ENCODE measurements at regions not wholly inside any gene's neighbourhood (a gene's known extent, or its start where the extent isn't known, plus 50 kb on each side); places are given as distances from the start of the nearest gene placed in this dataset.

DNA sequence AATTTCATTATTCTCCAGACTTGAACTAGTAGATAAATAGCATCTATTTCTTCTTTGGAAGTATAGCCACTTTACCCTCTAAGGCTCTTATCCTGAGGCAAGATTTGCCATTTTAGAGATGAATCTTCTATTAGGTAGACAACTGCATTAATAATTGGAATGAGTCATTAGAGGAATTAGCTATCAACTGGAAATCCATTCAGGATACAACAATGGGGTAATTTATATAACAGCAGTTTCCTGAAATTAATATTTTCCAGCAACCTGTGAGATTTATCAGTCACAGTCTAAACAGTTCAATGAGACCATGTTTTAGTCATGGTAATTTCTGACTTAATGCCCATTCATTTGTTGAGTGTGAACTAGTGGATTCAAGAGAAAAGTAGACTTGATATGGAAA is 928.6 kb upstream of the MBL2 start:
- Histone ChIP-seq H3K9ac (ENCODE audit: low read depth in 1 of 2, low read length in 2 of 2) (no peak overlapping the region), H3K36me3 (ENCODE audit: control insufficient read depth in 1 of 2, insufficient read depth in 2 of 2, low read length in 2 of 2) (no peaks in the 10 kb centered on the region), H3K4me1 (ENCODE audit: control insufficient read depth in 1 of 2, insufficient read depth in 2 of 2, low read length in 2 of 2) (no peaks in the 10 kb centered on the region), H3K27me3 (ENCODE audit: control insufficient read depth in 1 of 2, insufficient read depth in 2 of 2, low read length in 2 of 2) (no peaks in the 10 kb centered on the region), H3K4me3 (ENCODE audit: low read depth in 1 of 2, low read length in 2 of 2) (no peak overlapping the region), H3K9me3 (ENCODE audit: control insufficient read depth in 1 of 2, low read length in 2 of 2) (no peaks in the 10 kb centered on the region), H3K27ac (ENCODE audit: low read depth, low read length) (no peak overlapping the region)

- Histone ChIP-seq H3K27me3 (ENCODE audit: control insufficient read depth in 1 of 2, insufficient read depth in 2 of 2, low read length in 2 of 2) (no peaks in the 10 kb centered on the region), H3K36me3 (ENCODE audit: control insufficient read depth in 1 of 2, insufficient read depth in 2 of 2, low read length in 2 of 2) (no peaks in the 10 kb centered on the region), H3K9me3 (ENCODE audit: control insufficient read depth in 1 of 2, low read length in 2 of 2) (no peaks in the 10 kb centered on the region), H3K4me1 (ENCODE audit: control insufficient read depth in 1 of 2, insufficient read depth in 2 of 2, low read length in 2 of 2) (no peaks in the 10 kb centered on the region), H3K9ac (ENCODE audit: low read depth in 1 of 2, low read length in 2 of 2) (no peak overlapping the region), H3K27ac (ENCODE audit: low read depth, low read length) (no peak overlapping the region), H3K4me3 (ENCODE audit: low read depth in 1 of 2, low read length in 2 of 2) (no peak overlapping the region)
These were observed 927.7 kb upstream of the MBL2 start for GRCh38 chr10:53700278-53700677.

GRCh38 chr10:53699684-53700083 is 927.1 kb upstream of the MBL2 start:
- Histone ChIP-seq H3K27ac (ENCODE audit: low read depth, low read length) (no peak overlapping the region), H3K4me1 (ENCODE audit: control insufficient read depth in 1 of 2, insufficient read depth in 2 of 2, low read length in 2 of 2) (no peaks in the 10 kb centered on the region), H3K36me3 (ENCODE audit: control insufficient read depth in 1 of 2, insufficient read depth in 2 of 2, low read length in 2 of 2) (no peaks in the 10 kb centered on the region), H3K27me3 (ENCODE audit: control insufficient read depth in 1 of 2, insufficient read depth in 2 of 2, low read length in 2 of 2) (no peaks in the 10 kb centered on the region), H3K4me3 (ENCODE audit: low read depth in 1 of 2, low read length in 2 of 2) (no peak overlapping the region), H3K9ac (ENCODE audit: low read depth in 1 of 2, low read length in 2 of 2) (no peak overlapping the region), H3K9me3 (ENCODE audit: control insufficient read depth in 1 of 2, low read length in 2 of 2) (no peaks in the 10 kb centered on the region)

GRCh38 chr10:53699231-53699630 is 926.6 kb upstream of the MBL2 start:
- H3K9ac ChIP-seq (ENCODE audit: low read depth in 1 of 2, low read length in 2 of 2), result no peak overlapping the region
- no peaks in the 10 kb centered on the region for H3K9me3 ChIP-seq (ENCODE audit: control insufficient read depth in 1 of 2, low read length in 2 of 2)

GRCh38 chr10:53697038-53697437 is 924.5 kb upstream of the MBL2 start:
- Histone ChIP-seq H3K27ac (ENCODE audit: low read depth, low read length) (no peak overlapping the region), H3K9ac (ENCODE audit: low read depth in 1 of 2, low read length in 2 of 2) (no peak overlapping the region), H3K36me3 (ENCODE audit: control insufficient read depth in 1 of 2, insufficient read depth in 2 of 2, low read length in 2 of 2) (no peaks in the 10 kb centered on the region), H3K27me3 (ENCODE audit: control insufficient read depth in 1 of 2, insufficient read depth in 2 of 2, low read length in 2 of 2) (no peaks in the 10 kb centered on the region), H3K9me3 (ENCODE audit: control insufficient read depth in 1 of 2, low read length in 2 of 2) (no peaks in the 10 kb centered on the region), H3K4me3 (ENCODE audit: low read depth in 1 of 2, low read length in 2 of 2) (no peak overlapping the region), H3K4me1 (ENCODE audit: control insufficient read depth in 1 of 2, insufficient read depth in 2 of 2, low read length in 2 of 2) (no peaks in the 10 kb centered on the region)

More at GRCh38 chr10:53699231-53699630, 926.6 kb upstream of the MBL2 start:
- no peaks in the 10 kb centered on the region for H3K4me1 ChIP-seq (ENCODE audit: control insufficient read depth in 1 of 2, insufficient read depth in 2 of 2, low read length in 2 of 2)
- no peak overlapping the region for H3K4me3 ChIP-seq (ENCODE audit: low read depth in 1 of 2, low read length in 2 of 2)
- no peak overlapping the region for H3K27ac ChIP-seq (ENCODE audit: low read depth, low read length)
- H3K36me3 ChIP-seq (ENCODE audit: control insufficient read depth in 1 of 2, insufficient read depth in 2 of 2, low read length in 2 of 2), result no peaks in the 10 kb centered on the region
- H3K27me3 ChIP-seq (ENCODE audit: control insufficient read depth in 1 of 2, insufficient read depth in 2 of 2, low read length in 2 of 2), result no peaks in the 10 kb centered on the region

DNA sequence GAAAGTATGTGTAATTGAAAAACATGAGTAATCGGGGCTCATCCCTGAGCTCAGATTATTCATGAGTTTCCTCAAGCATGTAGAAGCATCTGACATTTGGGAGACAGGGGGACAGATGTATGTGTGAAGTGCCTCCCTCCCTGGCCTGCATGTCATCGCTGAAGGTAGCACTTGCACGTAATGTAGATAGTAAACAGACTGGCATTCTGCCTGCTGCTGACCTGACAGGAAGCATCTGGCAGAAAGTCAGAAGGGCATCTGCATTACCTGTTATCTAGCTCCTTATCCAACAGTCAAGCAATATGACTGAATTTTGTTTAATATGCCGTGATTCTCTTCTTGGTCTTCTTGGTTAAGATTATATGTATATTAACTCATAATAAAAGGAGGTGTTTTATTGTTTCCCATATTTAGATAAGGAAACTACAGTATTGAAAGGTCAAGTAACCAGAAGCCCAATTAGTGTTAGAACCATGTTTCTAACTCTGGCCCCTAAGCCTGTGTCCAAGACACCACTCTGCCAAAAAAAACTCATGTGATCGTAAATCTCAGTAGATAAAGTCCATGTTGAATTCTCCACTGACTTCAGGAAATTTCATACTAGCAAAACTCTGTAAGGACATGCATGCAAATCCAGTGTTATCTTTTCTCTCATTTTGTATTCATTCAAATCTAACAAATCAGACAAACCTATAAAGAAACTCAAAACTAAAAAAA is 918.1 kb upstream of the MBL2 start:
- Histone ChIP-seq H3K4me3 (ENCODE audit: low read depth in 1 of 2, low read length in 2 of 2) (no peak overlapping the region), H3K27ac (ENCODE audit: low read depth, low read length) (no peak overlapping the region), H3K36me3 (ENCODE audit: control insufficient read depth in 1 of 2, insufficient read depth in 2 of 2, low read length in 2 of 2) (no peaks in the 10 kb centered on the region), H3K9ac (ENCODE audit: low read depth in 1 of 2, low read length in 2 of 2) (no peak overlapping the region), H3K9me3 (ENCODE audit: control insufficient read depth in 1 of 2, low read length in 2 of 2) (no peaks in the 10 kb centered on the region), H3K4me1 (ENCODE audit: control insufficient read depth in 1 of 2, insufficient read depth in 2 of 2, low read length in 2 of 2) (no peaks in the 10 kb centered on the region), H3K27me3 (ENCODE audit: control insufficient read depth in 1 of 2, insufficient read depth in 2 of 2, low read length in 2 of 2) (no peaks in the 10 kb centered on the region)

- Histone ChIP-seq H3K9ac (ENCODE audit: low read depth in 1 of 2, low read length in 2 of 2) (no peak overlapping the region), H3K36me3 (ENCODE audit: control insufficient read depth in 1 of 2, insufficient read depth in 2 of 2, low read length in 2 of 2) (no peaks in the 10 kb centered on the region), H3K4me1 (ENCODE audit: control insufficient read depth in 1 of 2, insufficient read depth in 2 of 2, low read length in 2 of 2) (no peaks in the 10 kb centered on the region), H3K4me3 (ENCODE audit: low read depth in 1 of 2, low read length in 2 of 2) (no peak overlapping the region), H3K9me3 (ENCODE audit: control insufficient read depth in 1 of 2, low read length in 2 of 2) (no peaks in the 10 kb centered on the region), H3K27ac (ENCODE audit: low read depth, low read length) (no peak overlapping the region), H3K27me3 (ENCODE audit: control insufficient read depth in 1 of 2, insufficient read depth in 2 of 2, low read length in 2 of 2) (no peaks in the 10 kb centered on the region)
These were observed 915.2 kb upstream of the MBL2 start for GRCh38 chr10:53687800-53688199.

DNA sequence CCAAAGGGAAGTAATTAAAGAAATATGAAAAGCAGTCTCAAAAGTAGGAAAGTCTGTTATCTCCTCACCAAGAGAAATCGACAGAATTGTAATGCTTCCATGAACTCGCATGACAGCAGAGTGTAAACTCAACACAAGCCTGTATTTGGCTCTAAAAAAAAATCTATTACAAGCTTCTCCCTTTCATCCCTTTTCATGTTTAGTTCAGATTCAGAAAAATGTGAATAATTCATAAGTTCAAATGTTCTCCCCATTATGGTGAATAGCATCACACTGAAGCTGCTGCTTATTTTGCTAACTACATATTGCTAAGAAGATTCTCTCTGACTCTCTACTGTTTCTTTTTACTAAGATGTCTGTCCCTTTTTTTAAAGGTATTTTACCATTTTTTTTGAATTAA is 910.3 kb upstream of the MBL2 start:
- Histone ChIP-seq H3K9ac (ENCODE audit: low read depth in 1 of 2, low read length in 2 of 2) (no peak overlapping the region), H3K36me3 (ENCODE audit: control insufficient read depth in 1 of 2, insufficient read depth in 2 of 2, low read length in 2 of 2) (no peaks in the 10 kb centered on the region), H3K9me3 (ENCODE audit: control insufficient read depth in 1 of 2, low read length in 2 of 2) (no peaks in the 10 kb centered on the region), H3K27me3 (ENCODE audit: control insufficient read depth in 1 of 2, insufficient read depth in 2 of 2, low read length in 2 of 2) (no peaks in the 10 kb centered on the region), H3K4me3 (ENCODE audit: low read depth in 1 of 2, low read length in 2 of 2) (no peak overlapping the region), H3K4me1 (ENCODE audit: control insufficient read depth in 1 of 2, insufficient read depth in 2 of 2, low read length in 2 of 2) (no peaks in the 10 kb centered on the region), H3K27ac (ENCODE audit: low read depth, low read length) (no peak overlapping the region)

- no peaks in the 10 kb centered on the region for H3K27me3 ChIP-seq (ENCODE audit: control insufficient read depth in 1 of 2, insufficient read depth in 2 of 2, low read length in 2 of 2)
- H3K4me1 ChIP-seq (ENCODE audit: control insufficient read depth in 1 of 2, insufficient read depth in 2 of 2, low read length in 2 of 2), result no peaks in the 10 kb centered on the region
- H3K9ac ChIP-seq (ENCODE audit: low read depth in 1 of 2, low read length in 2 of 2), result no peak overlapping the region
- no peaks in the 10 kb centered on the region for H3K9me3 ChIP-seq (ENCODE audit: control insufficient read depth in 1 of 2, low read length in 2 of 2)
- no peak overlapping the region for H3K27ac ChIP-seq (ENCODE audit: low read depth, low read length)
- no peak overlapping the region for H3K4me3 ChIP-seq (ENCODE audit: low read depth in 1 of 2, low read length in 2 of 2)
- H3K36me3 ChIP-seq (ENCODE audit: control insufficient read depth in 1 of 2, insufficient read depth in 2 of 2, low read length in 2 of 2), result no peaks in the 10 kb centered on the region
These were observed 909.9 kb upstream of the MBL2 start for GRCh38 chr10:53682458-53682857.

DNA sequence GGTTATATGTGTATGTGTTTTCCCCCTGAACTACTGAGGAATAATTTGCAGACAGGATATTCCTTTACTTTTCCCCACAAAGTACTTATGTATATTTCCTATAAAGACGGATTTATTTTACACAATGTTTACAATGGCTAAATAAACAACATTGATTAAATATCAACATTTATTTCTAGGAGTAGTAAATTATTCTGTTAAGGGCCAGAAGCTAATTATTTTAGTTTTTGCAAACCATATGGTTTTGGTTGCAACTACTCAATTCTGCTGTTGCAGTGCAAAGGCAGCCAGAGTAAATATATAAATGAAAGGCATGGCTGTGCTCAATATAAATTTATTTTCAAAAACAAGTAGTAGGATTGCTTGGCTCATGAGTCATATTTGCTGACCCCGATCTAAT is 907.1 kb upstream of the MBL2 start:
- no peaks in the 10 kb centered on the region for H3K9me3 ChIP-seq (ENCODE audit: control insufficient read depth in 1 of 2, low read length in 2 of 2)

DNA sequence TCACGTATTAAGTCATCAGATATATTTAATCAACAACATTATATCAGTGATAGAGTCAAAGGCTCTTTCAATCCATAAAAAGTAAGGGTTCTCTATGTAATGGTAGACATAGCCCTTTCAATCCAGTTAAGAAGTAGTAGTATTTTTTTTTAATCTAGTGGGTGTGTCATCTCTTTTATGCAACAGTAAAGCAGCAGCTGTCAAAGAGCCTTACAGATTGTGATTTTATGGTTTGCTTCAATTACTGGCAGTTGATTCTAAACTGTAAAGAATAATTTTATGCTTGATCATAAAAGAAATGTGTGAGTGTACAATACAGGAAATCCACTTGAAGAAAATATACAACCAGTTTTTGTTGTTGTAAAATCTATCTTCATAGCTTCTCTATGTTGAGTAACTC is 902.6 kb upstream of the MBL2 start:
- H3K27me3 ChIP-seq (ENCODE audit: control insufficient read depth in 1 of 2, insufficient read depth in 2 of 2, low read length in 2 of 2), result no peaks in the 10 kb centered on the region
- H3K9ac ChIP-seq (ENCODE audit: low read depth in 1 of 2, low read length in 2 of 2), result no peak overlapping the region
- no peaks in the 10 kb centered on the region for H3K36me3 ChIP-seq (ENCODE audit: control insufficient read depth in 1 of 2, insufficient read depth in 2 of 2, low read length in 2 of 2)
- H3K4me1 ChIP-seq (ENCODE audit: control insufficient read depth in 1 of 2, insufficient read depth in 2 of 2, low read length in 2 of 2), result no peaks in the 10 kb centered on the region
- no peak overlapping the region for H3K27ac ChIP-seq (ENCODE audit: low read depth, low read length)
- no peak overlapping the region for H3K4me3 ChIP-seq (ENCODE audit: low read depth in 1 of 2, low read length in 2 of 2)
- no peaks in the 10 kb centered on the region for H3K9me3 ChIP-seq (ENCODE audit: control insufficient read depth in 1 of 2, low read length in 2 of 2)

More for the DNA sequence above, 907.1 kb upstream of the MBL2 start:
- no peaks in the 10 kb centered on the region for H3K4me1 ChIP-seq (ENCODE audit: control insufficient read depth in 1 of 2, insufficient read depth in 2 of 2, low read length in 2 of 2)
- no peaks in the 10 kb centered on the region for H3K27me3 ChIP-seq (ENCODE audit: control insufficient read depth in 1 of 2, insufficient read depth in 2 of 2, low read length in 2 of 2)
- H3K4me3 ChIP-seq (ENCODE audit: low read depth in 1 of 2, low read length in 2 of 2), result no peak overlapping the region
- H3K36me3 ChIP-seq (ENCODE audit: control insufficient read depth in 1 of 2, insufficient read depth in 2 of 2, low read length in 2 of 2), result no peaks in the 10 kb centered on the region
- H3K9ac ChIP-seq (ENCODE audit: low read depth in 1 of 2, low read length in 2 of 2), result no peak overlapping the region
- H3K27ac ChIP-seq (ENCODE audit: low read depth, low read length), result no peak overlapping the region

Data from duodenal mucosa (tissue), 2 donors.